A549 (cell line): ENCODE measurements at regions not wholly inside any gene's neighbourhood (a gene's known extent, or its start where the extent isn't known, plus 50 kb on each side); places are given as distances from the start of the nearest gene placed in this dataset.

Experiments used
- ATAC-seq, 2 experiments: fragments of 200-7000 bp in 1 of 2; fragments of >200 bp in 1 of 2; cut with Nextera tagmentation in 1 of 2; cut with Tn5 transposase in 1 of 2; 3 replicates each; pipeline versions ENCODE4 v1.8.0 to v1.9.1; 2018 to 2020; ENCODE audit warnings: mild to moderate bottlenecking in 1 of 2, moderate library complexity in 1 of 2
- CTCF ChIA-PET: fragments of 300-600 bp; sonication (Branson Sonifier 250); formaldehyde crosslinking; extraction: SDS; loops from one replicate; lab custom pipeline; 2021; ENCODE audit warnings: antibody characterized with exemption, inconsistent platforms; lab: Yijun Ruan, JAX
- POLR2A ChIA-PET: fragments of 350-600 bp; formaldehyde crosslinking; extraction: SDS; loops from one replicate; lab custom pipeline; 2021; ENCODE audit warnings: antibody characterized with exemption, inconsistent platforms; lab: Yijun Ruan, JAX
- DNase-seq, 2 experiments: peaks; one replicate each; pipeline versions ENCODE4 v3.0.0 to v3.0.0-alpha.2; 2011 to 2016; ENCODE audit warnings: low read depth in 1 of 2, low spot score in 1 of 2
- FAIRE-seq: peaks from 2 replicates; lab custom pipeline; 2011; peaks lifted over from hg19 to GRCh38; lab: Jason Lieb, UNC
- H3K27ac ChIP-seq, 2 experiments: fragments of >200 bp; sonication (Bioruptor Twin); formaldehyde crosslinking; 3 replicates each; pipeline ENCODE4 v1.5.1; 2016 to 2017
- H3K4me1 ChIP-seq: fragments of >200 bp; sonication (Bioruptor Twin); formaldehyde crosslinking; 3 replicates; pipeline ENCODE4 v1.6.1; 2016
- H3K4me2 ChIP-seq: fragments of >200 bp; sonication (Bioruptor Twin); formaldehyde crosslinking; 3 replicates; pipeline ENCODE4 v1.6.1; 2016
- H3K4me3 ChIP-seq: fragments of >200 bp; sonication (Bioruptor Twin); formaldehyde crosslinking; 3 replicates; pipeline ENCODE4 v1.5.1; 2016
- H3K9me3 ChIP-seq: fragments of >200 bp; sonication (Bioruptor Twin); formaldehyde crosslinking; 3 replicates; pipeline ENCODE4 v1.6.1; 2016
- CBX8 ChIP-seq: fragments of 200-600 bp; sonication (generic); IDR thresholded peaks from 2 replicates; pipeline ENCODE4 v1.6.1; 2016
- CHD2 ChIP-seq: fragments of 150-350 bp; IDR thresholded peaks from 2 replicates; pipeline ENCODE4 v1.6.1; 2014; ENCODE audit warnings: low read length; ENCODE audit not compliant: partially characterized antibody
- CHD4 ChIP-seq: fragments of 200-600 bp; sonication (generic); IDR thresholded peaks from 2 replicates; pipeline ENCODE4 v1.6.1; 2016; ENCODE audit warnings: antibody characterized with exemption, mild to moderate bottlenecking, borderline replicate concordance
- E2F6 ChIP-seq: IDR thresholded peaks from 2 replicates; pipeline ENCODE4 v1.6.1; 2012; ENCODE audit warnings: low read depth, borderline replicate concordance
- EHF ChIP-seq: fragments of 250-450 bp; sonication (Bioruptor Pico); IDR thresholded peaks from 2 replicates; pipeline ENCODE4 v1.5.0; 2020; ENCODE audit warnings: mild to moderate bottlenecking
- ELK1 ChIP-seq: fragments of 150-350 bp; IDR thresholded peaks from 2 replicates; pipeline ENCODE4 v1.6.1; 2014; ENCODE audit warnings: low read depth, mild to moderate bottlenecking, low read length
- ESRRA ChIP-seq: fragments of 150-350 bp; IDR thresholded peaks from 2 replicates; pipeline ENCODE4 v1.6.1; 2014; ENCODE audit warnings: mild to moderate bottlenecking, low read length, borderline replicate concordance
- FOSB ChIP-seq: fragments of 250-450 bp; sonication (Bioruptor Pico); IDR thresholded peaks from 2 replicates; pipeline ENCODE4 v1.5.0; 2020; ENCODE audit warnings: mild to moderate bottlenecking, moderate library complexity
- FOSL2 ChIP-seq, 2 experiments: fragments of 450-650 bp in 1 of 2; fragments of >200 bp in 1 of 2; sonication (Bioruptor Twin) in 1 of 2; formaldehyde crosslinking; IDR thresholded peaks; 2 replicates each; pipeline versions ENCODE4 v1.5.0 to v1.6.1; 2016 to 2020; ENCODE audit warnings: mild to moderate bottlenecking in 1 of 2, moderate library complexity in 1 of 2
- HDAC2 ChIP-seq: fragments of 200-600 bp; sonication (generic); IDR thresholded peaks from 2 replicates; pipeline ENCODE4 v1.6.1; 2016
- HMGXB4 ChIP-seq: fragments of 250-450 bp; sonication (Bioruptor Pico); IDR thresholded peaks from 2 replicates; pipeline ENCODE4 v1.5.0; 2021; ENCODE audit warnings: mild to moderate bottlenecking, moderate library complexity, borderline replicate concordance
- HOXB13 ChIP-seq: fragments of 250-450 bp; sonication (Bioruptor Pico); IDR thresholded peaks from 2 replicates; pipeline ENCODE4 v1.5.0; 2020; ENCODE audit warnings: low read depth, mild to moderate bottlenecking, moderate library complexity
- HOXB5 ChIP-seq: fragments of 250-450 bp; sonication (Bioruptor Pico); IDR thresholded peaks from 2 replicates; pipeline ENCODE4 v1.5.0; 2020; ENCODE audit warnings: mild to moderate bottlenecking, moderate library complexity
- KDM5A ChIP-seq: fragments of 200-600 bp; sonication (generic); IDR thresholded peaks from 2 replicates; pipeline ENCODE4 v1.6.1; 2016; ENCODE audit warnings: antibody characterized with exemption, mild to moderate bottlenecking
- MAZ ChIP-seq: fragments of 150-350 bp; IDR thresholded peaks from 2 replicates; pipeline ENCODE4 v1.6.1; 2014; ENCODE audit warnings: antibody characterized with exemption, low read depth, low read length, borderline replicate concordance
- MYC ChIP-seq: IDR thresholded peaks from 2 replicates; pipeline ENCODE4 v1.6.1; 2012; ENCODE audit warnings: mild to moderate bottlenecking, inconsistent platforms, low read length, improper control_type of control experiment, borderline replicate concordance
- NPAS2 ChIP-seq: fragments of 250-450 bp; sonication (Bioruptor Pico); IDR thresholded peaks from 2 replicates; pipeline ENCODE4 v1.8.0; 2022; ENCODE audit warnings: mild to moderate bottlenecking, moderate library complexity, borderline replicate concordance
- PBX3 ChIP-seq: IDR thresholded peaks from 2 replicates; pipeline ENCODE4 v1.6.1; 2012
- POLR2AphosphoS2 ChIP-seq: conservative IDR thresholded peaks from 2 replicates; pipeline ENCODE4 v1.6.1; 2012; ENCODE audit warnings: low read length, improper control_type of control experiment, inconsistent platforms
- RARB ChIP-seq: fragments of 250-450 bp; sonication (Bioruptor Pico); IDR thresholded peaks from 2 replicates; pipeline ENCODE4 v1.8.0; 2021; ENCODE audit warnings: mild to moderate bottlenecking, moderate library complexity
- RCOR1 ChIP-seq: fragments of 150-350 bp; IDR thresholded peaks from 2 replicates; pipeline ENCODE4 v1.6.1; 2014; ENCODE audit warnings: antibody characterized with exemption, low read length, low read depth
- REST ChIP-seq: fragments of 200-600 bp; sonication (generic); IDR thresholded peaks from 2 replicates; pipeline ENCODE4 v1.6.1; 2016; ENCODE audit warnings: antibody characterized with exemption, mild to moderate bottlenecking, moderate library complexity
- TFCP2L1 ChIP-seq: fragments of 250-450 bp; sonication (Bioruptor Pico); IDR thresholded peaks from 2 replicates; pipeline ENCODE4 v1.5.0; 2021; ENCODE audit warnings: mild to moderate bottlenecking
- ZNF302 ChIP-seq: fragments of 250-450 bp; sonication (Bioruptor Pico); IDR thresholded peaks from 2 replicates; pipeline ENCODE4 v1.9.0; 2021; ENCODE audit warnings: inconsistent platforms, mild to moderate bottlenecking, moderate library complexity
- WGBS: methylation state at CpG from one replicate; pipeline ENCODE4 v1.1.6; 2017; ENCODE audit errors: missing lambda C conversion rate; 5-methylcytosine and 5-hydroxymethylcytosine counted together

- POLR2A ChIA-PET: no interaction called here
- ATAC-seq (no peak), FAIRE-seq (no peak), DNase-seq (no peak)
- no peaks in the 10 kb centered on the region for H3K4me1 ChIP-seq
- H3K4me2 ChIP-seq: no peak overlapping the region
- WGBS: 60% methylated on average over 3 of the region's 3 CpGs
- no peak for TF ChIP-seq FOSB (CRISPR knock-in tag)
- CTCF ChIA-PET: no interaction called here
- H3K27ac ChIP-seq: no peak overlapping the region
- H3K9me3 ChIP-seq: no peaks in the 10 kb centered on the region
- no peak overlapping the region for H3K4me3 ChIP-seq
These were observed 69.5 kb upstream of the SPTBN1 start for GRCh38 chr2:54386585-54386984.

GRCh38 chr2:54387059-54387991 is 68.8 kb upstream of the SPTBN1 start:
- no peak for TF ChIP-seq ESRRA
- no peak for TF ChIP-seq HDAC2
- no peak for TF ChIP-seq FOSB (CRISPR knock-in tag)
- TF ChIP-seq RARB (CRISPR knock-in tag): no peak
- TF ChIP-seq POLR2AphosphoS2: no peak
- no peak for TF ChIP-seq MAZ
- no peak for TF ChIP-seq HOXB13
- no peak for TF ChIP-seq ZNF302 (CRISPR knock-in tag)
- no peak for TF ChIP-seq RCOR1
- TF ChIP-seq HMGXB4: no peak
- no peak for TF ChIP-seq MYC
- no peak for TF ChIP-seq E2F6
- POLR2A ChIA-PET: interaction anchor here (0.6 kb wide), 1 partner anchor 21 kb away, joined by 3 read pairs; no protein-coding TSS in a partner anchor
- ATAC-seq: no peak
- WGBS: 59% methylated on average over 7 of the region's 7 CpGs
- no peak overlapping the region for H3K4me3 ChIP-seq
- no peak for DNase-seq
- no peaks in the 10 kb centered on the region for H3K9me3 ChIP-seq
- CTCF ChIA-PET: interaction anchor here (0.6 to 1.4 kb wide), 2 partner anchors 12 to 62 kb away, joined by 3 read pairs; no protein-coding TSS in a partner anchor
- no peaks in the 10 kb centered on the region for H3K4me1 ChIP-seq
- no peak overlapping the region for H3K27ac ChIP-seq
- FAIRE-seq: no peak
- H3K4me2 ChIP-seq: no peak overlapping the region

- Histone ChIP-seq H3K4me2 (no peak overlapping the region), H3K9me3 (no peaks in the 10 kb centered on the region), H3K27ac (no peak overlapping the region), H3K4me1 (no peaks in the 10 kb centered on the region), H3K4me3 (no peak overlapping the region)
- WGBS: 86% methylated on average over 5 of the region's 5 CpGs
- CTCF ChIA-PET: interaction anchor here (0.6 to 1.4 kb wide), 2 partner anchors 12 to 62 kb away, joined by 3 read pairs; no protein-coding TSS in a partner anchor
- no peak for FAIRE-seq
- no peak for ATAC-seq
- POLR2A ChIA-PET: no interaction called here
- DNase-seq: no peak
- TF ChIP-seq CHD2 (no peak), KDM5A (no peak), POLR2AphosphoS2 (no peak), EHF (CRISPR knock-in tag) (no peak), CBX8 (no peak), FOSB (CRISPR knock-in tag) (no peak), ELK1 (no peak), NPAS2 (CRISPR knock-in tag) (no peak), FOSL2 (IDR thresholded peaks at IDR 0.05) (no peak), FOSL2 (CRISPR knock-in tag; IDR thresholded peaks at IDR 0.05) (no peak), CHD4 (no peak), PBX3 (no peak), HOXB5 (CRISPR knock-in tag) (no peak), TFCP2L1 (CRISPR knock-in tag) (no peak), REST (no peak)
These were observed 68.1 kb upstream of the SPTBN1 start for GRCh38 chr2:54388076-54388475.
